OCI-LY3 (cell line): ENCODE measurements at regions not wholly inside any gene's neighbourhood (a gene's known extent, or its start where the extent isn't known, plus 50 kb on each side); places are given as distances from the start of the nearest gene placed in this dataset.

Source experiments
- EZH2phosphoT487 ChIP-seq: fragments of 200-600 bp; shearing (Covaris generic); IDR thresholded peaks from 2 replicates; pipeline ENCODE4 v1.6.1; 2018; ENCODE audit warnings: antibody characterized with exemption, mixed run types, low read depth
- TF ChIP-seq, protein P1 (sequence below): fragments of 200-600, 300-600 bp; sonication (generic); IDR thresholded peaks from 2 replicates; pipeline ENCODE4 v1.5.1; 2014; ENCODE audit warnings: antibody characterized with exemption, low read length, low read depth

DNA sequence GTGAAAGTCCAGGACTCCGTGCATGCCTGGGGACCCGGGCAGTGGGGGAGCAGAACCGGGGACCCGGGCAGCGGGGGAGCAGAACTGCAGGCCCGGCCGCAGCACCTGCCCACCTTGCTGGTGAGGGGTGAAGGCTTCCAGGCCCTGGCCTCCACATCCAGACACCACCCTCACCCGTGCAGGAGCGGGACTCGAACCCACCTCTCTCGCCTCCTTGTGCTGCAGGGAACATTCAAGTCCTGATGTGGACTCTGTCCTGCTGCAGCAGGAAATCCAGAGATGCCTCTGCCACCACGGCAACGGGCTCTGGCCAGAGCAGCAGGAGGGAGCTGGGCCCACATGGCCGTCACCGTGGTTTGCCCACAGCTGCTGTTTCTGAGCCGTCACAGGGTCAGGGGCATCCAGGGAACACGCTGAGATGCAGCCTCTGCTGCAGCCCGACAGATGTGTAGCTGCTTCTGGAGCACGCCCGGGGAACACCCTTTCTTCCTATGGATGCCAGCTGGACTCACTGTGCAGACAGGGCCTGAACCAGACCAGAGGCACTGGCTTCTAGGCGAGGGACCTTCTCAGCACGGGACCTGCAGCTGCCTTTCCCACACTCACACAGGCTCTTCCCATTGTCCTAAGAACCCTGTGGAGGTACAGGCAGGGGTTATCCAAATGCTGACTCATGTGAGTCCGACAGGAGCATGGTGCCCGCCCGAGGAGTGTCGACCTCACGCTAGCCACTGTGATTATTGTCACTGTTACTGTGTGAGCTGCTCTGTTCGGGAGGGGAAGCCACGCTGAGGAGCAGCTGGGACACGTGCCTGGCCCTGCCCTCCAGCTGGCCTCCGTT is 89.2 kb upstream of the CTDP1 start:
- TF ChIP-seq, protein P1, sequence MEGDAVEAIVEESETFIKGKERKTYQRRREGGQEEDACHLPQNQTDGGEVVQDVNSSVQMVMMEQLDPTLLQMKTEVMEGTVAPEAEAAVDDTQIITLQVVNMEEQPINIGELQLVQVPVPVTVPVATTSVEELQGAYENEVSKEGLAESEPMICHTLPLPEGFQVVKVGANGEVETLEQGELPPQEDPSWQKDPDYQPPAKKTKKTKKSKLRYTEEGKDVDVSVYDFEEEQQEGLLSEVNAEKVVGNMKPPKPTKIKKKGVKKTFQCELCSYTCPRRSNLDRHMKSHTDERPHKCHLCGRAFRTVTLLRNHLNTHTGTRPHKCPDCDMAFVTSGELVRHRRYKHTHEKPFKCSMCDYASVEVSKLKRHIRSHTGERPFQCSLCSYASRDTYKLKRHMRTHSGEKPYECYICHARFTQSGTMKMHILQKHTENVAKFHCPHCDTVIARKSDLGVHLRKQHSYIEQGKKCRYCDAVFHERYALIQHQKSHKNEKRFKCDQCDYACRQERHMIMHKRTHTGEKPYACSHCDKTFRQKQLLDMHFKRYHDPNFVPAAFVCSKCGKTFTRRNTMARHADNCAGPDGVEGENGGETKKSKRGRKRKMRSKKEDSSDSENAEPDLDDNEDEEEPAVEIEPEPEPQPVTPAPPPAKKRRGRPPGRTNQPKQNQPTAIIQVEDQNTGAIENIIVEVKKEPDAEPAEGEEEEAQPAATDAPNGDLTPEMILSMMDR: no peak
- no peak for TF ChIP-seq EZH2phosphoT487
